MG63 (cell line): ENCODE measurements at regions not wholly inside any gene's neighbourhood (a gene's known extent, or its start where the extent isn't known, plus 50 kb on each side); places are given as distances from the start of the nearest gene placed in this dataset.

Experiments used
- DNase-seq: peaks from one replicate; pipeline ENCODE4 v3.0.0-alpha.2; 2020
- H3K27me3 ChIP-seq: fragments of 250-450 bp; sonication (Bioruptor Pico); 2 replicates; pipeline ENCODE4 v1.5.1; 2020; ENCODE audit warnings: mild to moderate bottlenecking, moderate library complexity
- H3K36me3 ChIP-seq: fragments of 250-450 bp; sonication (Bioruptor Pico); 2 replicates; pipeline ENCODE4 v1.5.1; 2020; ENCODE audit warnings: mild to moderate bottlenecking, moderate library complexity
- H3K4me3 ChIP-seq: fragments of 250-450 bp; sonication (Bioruptor Pico); 2 replicates; pipeline ENCODE4 v1.5.1; 2020; ENCODE audit warnings: mild to moderate bottlenecking, moderate library complexity
- H3K9me3 ChIP-seq: fragments of 250-450 bp; sonication (Bioruptor Pico); 2 replicates; pipeline ENCODE4 v1.5.1; 2020; ENCODE audit warnings: mild to moderate bottlenecking, moderate library complexity

- H3K4me3 ChIP-seq = no peak overlapping the region
- H3K9me3 ChIP-seq = no peaks in the 10 kb centered on the region
- no peak for DNase-seq
- H3K27me3 ChIP-seq = peaks cover 2% of the 10 kb centered on the region
- no peaks in the 10 kb centered on the region for H3K36me3 ChIP-seq
Observed at GRCh38 chr10:131840788-131841118, 60.1 kb upstream of the PPP2R2D start.

GRCh38 chr10:131841131-131841660 is 59.6 kb upstream of the PPP2R2D start:
- no peaks in the 10 kb centered on the region for H3K9me3 ChIP-seq
- no peak overlapping the region for H3K4me3 ChIP-seq
- H3K27me3 ChIP-seq = peaks cover 2% of the 10 kb centered on the region
- no peaks in the 10 kb centered on the region for H3K36me3 ChIP-seq
- DNase-seq = no peak

- H3K36me3 ChIP-seq = no peaks in the 10 kb centered on the region
- H3K9me3 ChIP-seq = no peaks in the 10 kb centered on the region
- DNase-seq = no peak
- peaks cover 2% of the 10 kb centered on the region for H3K27me3 ChIP-seq
- H3K4me3 ChIP-seq = no peak overlapping the region
Observed at GRCh38 chr10:131841661-131842139, 59.1 kb upstream of the PPP2R2D start.

- Histone ChIP-seq H3K4me3 (no peak overlapping the region), H3K27me3 (peaks cover 2% of the 10 kb centered on the region; the same call in 1 of the 2 replicates), H3K9me3 (no peaks in the 10 kb centered on the region), H3K36me3 (no peaks in the 10 kb centered on the region)
- no peak for DNase-seq
Observed at GRCh38 chr10:131842351-131843088, 58.3 kb upstream of the PPP2R2D start.

- Histone ChIP-seq H3K27me3 (peaks cover 1% of the 10 kb centered on the region; the same call in 1 of the 2 replicates), H3K4me3 (no peak overlapping the region), H3K36me3 (no peaks in the 10 kb centered on the region), H3K9me3 (no peaks in the 10 kb centered on the region)
- no peak for DNase-seq
Observed at GRCh38 chr10:131843089-131843595, 57.7 kb upstream of the PPP2R2D start.

GRCh38 chr10:131843881-131844284 is 56.9 kb upstream of the PPP2R2D start:
- Histone ChIP-seq H3K4me3 (no peak overlapping the region), H3K27me3 (no peaks in the 10 kb centered on the region), H3K9me3 (no peaks in the 10 kb centered on the region), H3K36me3 (no peaks in the 10 kb centered on the region)
- DNase-seq = no peak

- DNase-seq = no peak
- Histone ChIP-seq H3K4me3 (no peak overlapping the region), H3K9me3 (no peaks in the 10 kb centered on the region), H3K27me3 (no peaks in the 10 kb centered on the region), H3K36me3 (no peaks in the 10 kb centered on the region)
Observed at GRCh38 chr10:131844529-131845084, 56.2 kb upstream of the PPP2R2D start.

GRCh38 chr10:131845505-131846239 is 55.1 kb upstream of the PPP2R2D start:
- Histone ChIP-seq H3K9me3 (no peaks in the 10 kb centered on the region), H3K27me3 (no peaks in the 10 kb centered on the region), H3K36me3 (no peaks in the 10 kb centered on the region), H3K4me3 (no peak overlapping the region)
- DNase-seq = no peak

GRCh38 chr10:131846240-131847101 is 54.3 kb upstream of the PPP2R2D start:
- Histone ChIP-seq H3K36me3 (no peaks in the 10 kb centered on the region), H3K27me3 (no peaks in the 10 kb centered on the region), H3K9me3 (no peaks in the 10 kb centered on the region), H3K4me3 (no peak overlapping the region)
- DNase-seq = no peak

GRCh38 chr10:131847241-131847783 is 53.5 kb upstream of the PPP2R2D start:
- H3K4me3 ChIP-seq = no peak overlapping the region
- H3K27me3 ChIP-seq = no peaks in the 10 kb centered on the region
- H3K9me3 ChIP-seq = no peaks in the 10 kb centered on the region
- DNase-seq = no peak
- H3K36me3 ChIP-seq = no peaks in the 10 kb centered on the region

GRCh38 chr10:131848296-131848695 is 52.5 kb upstream of the PPP2R2D start:
- Histone ChIP-seq H3K36me3 (no peaks in the 10 kb centered on the region), H3K4me3 (no peak overlapping the region), H3K27me3 (no peaks in the 10 kb centered on the region), H3K9me3 (no peaks in the 10 kb centered on the region)
- no peak for DNase-seq

GRCh38 chr10:131848741-131849590 is 51.8 kb upstream of the PPP2R2D start:
- no peak overlapping the region for H3K4me3 ChIP-seq
- no peak for DNase-seq
- no peaks in the 10 kb centered on the region for H3K36me3 ChIP-seq
- no peaks in the 10 kb centered on the region for H3K27me3 ChIP-seq
- no peaks in the 10 kb centered on the region for H3K9me3 ChIP-seq

GRCh38 chr10:131849591-131850382 is 51.0 kb upstream of the PPP2R2D start:
- Histone ChIP-seq H3K9me3 (no peaks in the 10 kb centered on the region), H3K36me3 (no peaks in the 10 kb centered on the region), H3K27me3 (no peaks in the 10 kb centered on the region), H3K4me3 (no peak overlapping the region)
- DNase-seq = no peak

- Histone ChIP-seq H3K27me3 (no peaks in the 10 kb centered on the region), H3K36me3 (no peaks in the 10 kb centered on the region), H3K4me3 (no peak overlapping the region), H3K9me3 (no peaks in the 10 kb centered on the region)
- no peak for DNase-seq
Observed at GRCh38 chr10:131850383-131850870, 50.4 kb upstream of the PPP2R2D start.
